Astrocyte (in vitro differentiated cells and primary cell): ENCODE measurements at regions not wholly inside any gene's neighbourhood (a gene's known extent, or its start where the extent isn't known, plus 50 kb on each side); places are given as distances from the start of the nearest gene placed in this dataset.

ENCODE experiments used
- CTCF ChIP-seq: IDR thresholded peaks from 2 replicates; pipeline ENCODE4 v1.5.1; 2011; ENCODE audit warnings: low read depth, mild to moderate bottlenecking, inconsistent platforms, low read length, moderate library complexity; ENCODE audit not compliant: insufficient read depth
- EZH2 ChIP-seq: IDR thresholded peaks from 2 replicates; pipeline ENCODE4 v1.6.1; 2012; ENCODE audit warnings: mild to moderate bottlenecking, low read length, inconsistent platforms; ENCODE audit not compliant: insufficient read depth

GRCh38 chr2:163187995-163188655 lies 349.6 kb upstream of the KCNH7 start:
- TF ChIP-seq CTCF (no peak), EZH2 (no peak)
